Activated T-cell treated with anti-CD3 and anti-CD28 coated beads for 24 hours (primary cell): ENCODE measurements at regions not wholly inside any gene's neighbourhood (a gene's known extent, or its start where the extent isn't known, plus 50 kb on each side); places are given as distances from the start of the nearest gene placed in this dataset.

ENCODE experiments used
- DNase-seq: peaks from one replicate; pipeline ENCODE4 v3.0.0-alpha.2; 2020; ENCODE audit warnings: low read depth

DNA sequence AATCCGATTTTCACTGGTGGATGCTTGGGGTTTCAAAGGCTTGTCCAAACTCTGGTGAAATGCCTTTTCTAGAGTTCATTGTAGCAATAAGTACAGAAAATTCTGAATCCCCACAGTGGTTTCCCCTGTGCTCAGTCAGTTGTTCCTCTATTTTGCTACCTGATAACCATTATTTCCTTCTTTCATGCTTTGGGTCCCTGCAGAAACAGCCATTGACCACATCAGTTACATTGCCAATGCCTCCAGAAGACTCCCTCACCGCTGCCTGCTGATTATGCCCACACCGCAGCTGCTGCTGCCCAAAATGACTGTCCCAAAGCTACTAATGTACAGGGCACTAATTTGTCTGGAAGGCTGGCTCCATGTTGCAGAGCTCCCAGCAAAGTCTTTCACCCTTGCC, 517.3 kb downstream of the KLF12 start:
- no peak for DNase-seq

GRCh38 chr13:73610799-73611592, 523.2 kb downstream of the KLF12 start:
- no peak for DNase-seq

GRCh38 chr13:73608711-73609485, 525.3 kb downstream of the KLF12 start:
- no peak for DNase-seq

DNA sequence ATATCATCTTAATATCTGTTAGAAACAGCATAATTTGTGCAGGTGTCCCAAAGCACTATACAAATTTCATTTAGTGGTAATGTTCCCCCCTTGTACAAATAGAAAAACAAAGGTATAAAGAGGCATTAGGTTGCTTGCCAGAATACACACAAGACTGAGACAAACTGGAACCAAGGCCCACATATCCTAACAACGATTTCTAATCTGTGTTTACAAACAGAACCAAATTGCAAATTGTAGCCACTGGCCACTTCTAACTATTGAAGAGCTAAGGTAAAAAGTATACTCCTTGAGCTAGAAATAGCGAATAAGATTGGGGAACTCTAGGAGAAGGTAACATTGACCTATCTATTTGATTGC, 526.1 kb downstream of the KLF12 start:
- DNase-seq, result no peak

DNA sequence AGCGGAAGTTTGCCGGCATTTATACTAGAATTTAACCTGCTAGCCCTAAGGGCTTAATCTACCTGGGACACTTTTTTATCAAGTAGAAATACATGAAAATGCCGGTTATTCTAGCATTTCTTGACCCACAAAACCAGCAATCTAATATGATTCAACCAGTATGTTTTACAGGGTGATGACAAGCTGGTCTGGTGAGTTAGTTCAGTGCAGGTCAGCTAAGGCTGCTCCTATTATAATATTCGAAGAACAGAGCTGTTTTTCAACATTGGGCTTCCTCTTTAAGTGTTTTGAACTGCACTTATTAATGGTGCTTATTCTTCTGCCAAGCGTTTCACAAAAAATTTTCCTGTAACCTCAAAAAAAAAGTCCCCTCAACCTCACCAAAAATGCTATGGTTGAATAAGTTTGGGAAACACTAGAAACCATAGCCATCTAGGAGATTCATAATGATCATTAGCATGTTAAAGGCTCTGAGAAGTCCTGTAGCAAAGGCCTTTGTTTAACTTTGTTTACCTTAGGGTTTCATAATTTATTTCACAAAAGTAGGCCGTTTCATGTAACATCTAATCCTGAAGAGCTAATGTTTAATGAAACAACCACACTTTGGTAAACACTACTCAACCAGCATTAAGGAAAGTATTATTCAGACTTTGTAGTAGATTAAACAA, 526.6 kb downstream of the KLF12 start:
- no peak for DNase-seq

DNA sequence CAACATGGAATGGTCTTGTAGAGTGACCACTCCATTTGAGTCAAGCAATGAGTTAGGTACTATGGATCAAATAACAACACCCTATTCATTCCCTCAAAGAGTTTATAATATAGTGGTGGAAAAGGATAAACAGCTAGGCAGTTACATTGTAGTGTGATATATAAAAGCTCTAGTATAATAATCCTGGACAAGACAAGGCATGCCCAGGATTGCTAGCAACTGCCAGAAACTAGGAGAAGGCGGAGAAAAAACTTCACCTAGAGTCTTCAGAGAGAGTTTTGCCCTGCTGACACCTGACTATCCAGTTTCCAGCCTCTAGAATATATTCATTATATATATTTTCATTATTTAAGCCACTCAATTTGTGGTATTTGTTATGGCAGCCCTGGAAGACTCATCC, 530.6 kb downstream of the KLF12 start:
- DNase-seq, result no peak

DNA sequence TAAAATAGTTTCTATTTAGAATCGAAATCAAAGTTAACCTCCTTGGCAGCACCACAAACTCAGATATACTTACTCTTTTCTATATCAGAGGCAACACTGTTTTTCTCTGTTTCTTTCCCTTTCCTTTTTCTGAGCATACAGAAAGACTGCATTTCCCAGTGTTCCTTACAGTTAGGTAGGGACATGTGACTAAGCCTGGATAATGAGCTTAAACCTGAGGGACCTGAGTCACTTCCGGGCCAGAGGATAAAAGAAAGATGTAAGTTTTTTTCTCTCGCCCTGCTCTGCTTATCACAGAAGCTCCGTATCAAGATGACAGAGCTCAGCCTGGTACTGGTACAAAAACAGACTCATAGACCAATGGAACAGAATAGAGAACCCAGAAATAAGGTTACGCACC, 531.9 kb downstream of the KLF12 start:
- no peak for DNase-seq

DNA sequence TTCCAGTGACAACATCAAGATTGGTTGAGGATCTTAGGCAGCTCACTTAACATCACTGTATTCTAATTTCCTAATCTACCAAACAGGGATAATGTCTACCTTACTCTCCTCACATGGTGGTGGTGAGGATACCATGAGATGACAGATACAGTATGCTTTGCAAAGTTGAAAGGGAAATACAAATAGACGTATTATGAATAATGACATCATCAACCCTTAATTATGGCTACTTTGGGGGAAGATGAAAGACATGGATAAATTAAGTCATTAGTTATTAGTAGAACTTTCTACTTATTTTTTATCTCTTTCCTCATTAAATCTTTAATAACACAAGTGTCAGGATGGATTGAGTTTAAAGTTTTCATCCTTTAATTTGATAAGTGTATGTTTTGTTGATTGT, 532.5 kb downstream of the KLF12 start:
- no peak for DNase-seq

DNA sequence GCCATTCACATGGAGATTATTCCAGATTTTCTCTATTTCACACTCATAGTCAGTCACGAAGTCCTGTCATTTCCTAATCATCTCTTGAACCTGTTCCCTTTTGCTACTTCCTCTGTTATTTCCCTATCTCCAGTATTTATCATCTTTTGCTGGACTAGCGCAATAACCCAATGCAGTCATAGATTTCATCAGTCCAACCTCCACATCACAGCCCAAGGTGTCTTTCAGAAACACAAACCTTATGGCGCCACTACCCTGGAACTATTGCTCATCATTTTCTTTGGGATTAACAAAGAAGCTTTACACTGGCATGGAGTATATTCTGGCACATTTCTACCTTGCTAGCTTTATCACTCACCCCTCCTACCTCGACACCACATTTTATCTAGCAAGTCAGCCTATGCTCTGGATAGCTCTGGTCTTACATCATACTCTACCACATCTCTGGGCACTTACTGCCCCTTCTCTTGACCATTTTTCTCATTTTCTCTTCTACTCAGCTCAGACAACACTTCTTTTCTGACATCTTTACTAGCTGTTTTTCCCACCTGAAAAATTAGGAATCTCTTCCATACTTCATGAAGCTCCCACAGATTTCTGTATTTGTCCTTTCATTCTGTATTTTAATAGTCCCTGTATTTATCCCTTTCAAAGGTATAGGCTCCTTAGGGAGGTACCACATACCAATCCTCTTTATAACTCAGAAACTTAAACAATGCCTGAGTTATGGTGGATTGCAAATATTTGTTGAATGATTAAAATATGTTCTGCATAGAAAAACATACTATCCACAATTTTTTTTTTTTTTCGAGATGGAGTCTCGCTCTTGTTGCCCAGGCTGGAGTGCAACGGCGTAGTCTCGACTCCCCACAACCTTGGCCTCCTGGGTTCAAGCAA, 534.7 kb downstream of the KLF12 start:
- no peak for DNase-seq

DNA sequence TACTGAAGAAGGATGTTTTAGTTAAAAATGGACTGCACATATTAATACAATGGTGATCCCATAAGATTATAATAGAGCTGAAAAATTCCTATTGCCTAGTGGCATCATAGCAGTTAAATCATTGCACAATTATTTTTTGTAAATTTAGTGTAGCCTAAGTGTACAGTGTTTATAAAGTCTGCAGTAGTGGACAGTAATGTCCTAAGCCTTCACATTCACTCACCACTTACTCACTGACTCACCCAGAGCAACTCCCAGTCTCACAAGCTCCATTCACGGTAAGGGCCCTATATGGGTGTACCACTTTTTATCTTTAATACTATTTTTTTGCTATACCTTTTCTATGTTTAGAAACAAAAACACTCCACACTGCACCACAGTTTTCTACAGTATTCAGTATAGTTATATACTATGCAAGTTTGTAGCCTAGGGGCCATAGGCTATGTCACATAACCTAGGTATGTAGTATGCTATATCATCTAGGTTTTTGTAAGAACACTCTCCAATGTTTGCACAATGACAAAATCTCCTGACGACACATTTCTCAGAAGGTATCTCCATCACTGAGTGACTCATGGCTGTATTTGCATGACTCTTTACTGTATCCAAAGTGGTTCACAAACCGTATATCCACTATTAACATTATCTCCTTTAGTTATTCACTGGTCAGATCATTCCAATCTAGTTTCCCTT, 536.0 kb downstream of the KLF12 start:
- DNase-seq, result no peak

GRCh38 chr13:73596382-73596781, 537.6 kb downstream of the KLF5 start:
- no peak for DNase-seq

DNA sequence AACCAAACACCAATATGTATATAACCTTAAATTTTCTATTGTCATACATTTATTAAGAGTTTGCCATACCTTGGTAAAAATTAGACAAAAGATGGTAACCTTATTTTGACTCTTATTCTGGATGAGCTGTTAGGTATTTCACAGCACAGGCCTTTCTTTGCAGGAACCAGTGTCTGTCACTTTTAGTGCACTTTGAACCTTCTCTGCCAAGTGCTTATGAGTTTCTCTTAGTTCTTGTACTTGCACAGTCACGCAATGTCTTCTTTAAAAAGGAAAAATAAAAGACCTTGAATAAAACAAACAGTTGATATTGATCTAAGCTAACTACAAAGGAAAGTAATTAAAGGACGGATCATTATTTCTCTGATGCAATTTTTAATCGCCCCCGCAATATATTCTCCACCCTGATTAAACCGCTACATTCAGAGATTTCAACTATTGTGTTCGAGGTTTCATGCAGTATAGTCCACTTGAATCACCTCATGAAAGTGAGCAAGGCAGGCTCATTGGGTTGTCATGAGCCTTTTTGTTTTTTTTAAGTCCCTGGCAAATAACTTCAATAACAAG, 534.5 kb downstream of the KLF5 start:
- no peak for DNase-seq

- no peak for DNase-seq
These were observed 533.1 kb downstream of the KLF5 start for GRCh38 chr13:73591861-73592260.

GRCh38 chr13:73590795-73591194, 532.0 kb downstream of the KLF5 start:
- DNase-seq, result no peak

GRCh38 chr13:73585236-73585635, 526.4 kb downstream of the KLF5 start:
- DNase-seq, result no peak

GRCh38 chr13:73583331-73583730, 524.5 kb downstream of the KLF5 start:
- DNase-seq, result no peak

GRCh38 chr13:73580513-73581267, 521.9 kb downstream of the KLF5 start:
- DNase-seq, result no peak

DNA sequence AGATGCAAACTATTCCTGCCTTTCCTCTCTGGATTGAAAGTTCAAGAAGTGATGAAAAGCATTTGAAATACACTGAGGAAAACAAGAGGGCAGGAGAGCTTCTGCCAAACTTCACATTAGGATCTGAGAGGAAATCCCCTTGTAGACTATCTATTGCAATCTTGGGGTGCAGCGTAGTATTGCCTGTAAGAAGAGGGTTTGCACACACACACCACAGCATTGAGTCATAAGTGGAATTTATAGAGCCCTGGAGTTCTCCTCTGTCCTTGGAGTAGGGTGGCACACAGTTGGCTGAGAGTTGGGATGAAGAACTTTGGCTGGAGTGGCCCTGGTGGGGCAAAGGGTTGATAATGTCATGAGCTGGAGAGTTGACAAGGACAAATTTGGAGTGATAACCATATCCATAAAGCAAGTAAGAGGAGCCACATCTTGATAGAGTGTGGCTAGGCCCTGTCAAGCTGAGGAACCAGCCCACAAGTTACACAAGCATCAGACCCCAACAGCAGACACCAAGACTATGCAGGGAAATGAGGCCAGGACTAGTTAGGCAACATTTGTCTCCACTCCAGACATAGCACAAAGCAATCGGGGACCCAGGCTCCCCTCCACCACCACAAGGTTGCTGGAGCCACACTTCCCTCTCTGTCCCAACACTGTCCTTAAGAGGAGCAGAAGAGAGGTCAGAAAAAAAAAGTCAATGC, 520.9 kb downstream of the KLF5 start:
- DNase-seq, result no peak

DNA sequence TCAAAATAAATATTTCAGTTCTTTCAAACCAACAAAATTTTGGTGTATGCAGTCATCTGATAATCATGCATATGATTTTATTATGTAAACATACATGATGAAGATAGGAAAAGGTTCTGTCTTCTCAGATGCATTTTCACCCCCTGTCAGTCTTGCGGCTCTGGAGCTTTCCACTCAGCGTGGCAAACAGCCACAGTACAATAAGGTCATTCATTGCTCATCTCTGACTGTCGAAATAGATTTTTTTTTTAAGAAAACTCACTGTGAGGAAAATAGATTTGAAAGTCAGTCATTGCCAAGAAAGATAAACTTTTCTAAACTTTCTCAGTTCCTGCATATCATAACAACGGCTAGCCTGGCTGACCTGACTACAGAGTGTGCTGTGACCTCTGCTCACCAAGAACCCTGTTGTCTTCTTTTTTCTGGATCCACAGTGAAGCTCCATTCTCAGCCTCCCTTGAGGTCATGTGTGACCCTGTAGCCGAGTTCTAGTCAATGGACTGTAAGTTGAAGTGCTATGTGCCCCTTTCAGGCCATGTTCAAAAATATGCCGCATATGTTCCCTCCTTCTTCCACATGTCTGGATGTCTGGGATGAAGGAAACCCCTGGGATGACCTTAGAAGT, 519.6 kb downstream of the KLF5 start:
- no peak for DNase-seq
